Retinal pigment epithelial cell (primary cell): ENCODE measurements at regions not wholly inside any gene's neighbourhood (a gene's known extent, or its start where the extent isn't known, plus 50 kb on each side); places are given as distances from the start of the nearest gene placed in this dataset.

Experiments used
- DNase-seq: peaks from one replicate; pipeline ENCODE4 v3.0.0-alpha.2; 2010; ENCODE audit warnings: low read depth
- H3K4me3 ChIP-seq: 2 replicates; pipeline ENCODE4 v1.5.1; 2011; ENCODE audit warnings: mild to moderate bottlenecking, low read length, control low read depth, moderate library complexity
- CTCF ChIP-seq: conservative IDR thresholded peaks from 2 replicates; pipeline ENCODE4 v1.5.1; 2011; ENCODE audit warnings: low read depth, low read length, control low read depth, inconsistent platforms

- TF ChIP-seq CTCF: no peak
- no peak for DNase-seq
- no peak overlapping the region for H3K4me3 ChIP-seq
Measured at GRCh38 chr7:21108182-21108581, 319.7 kb upstream of the SP4 start.

GRCh38 chr7:21113609-21114415 is 314.1 kb upstream of the SP4 start:
- no peak for DNase-seq
- no peak overlapping the region for H3K4me3 ChIP-seq
- no peak for TF ChIP-seq CTCF

DNA sequence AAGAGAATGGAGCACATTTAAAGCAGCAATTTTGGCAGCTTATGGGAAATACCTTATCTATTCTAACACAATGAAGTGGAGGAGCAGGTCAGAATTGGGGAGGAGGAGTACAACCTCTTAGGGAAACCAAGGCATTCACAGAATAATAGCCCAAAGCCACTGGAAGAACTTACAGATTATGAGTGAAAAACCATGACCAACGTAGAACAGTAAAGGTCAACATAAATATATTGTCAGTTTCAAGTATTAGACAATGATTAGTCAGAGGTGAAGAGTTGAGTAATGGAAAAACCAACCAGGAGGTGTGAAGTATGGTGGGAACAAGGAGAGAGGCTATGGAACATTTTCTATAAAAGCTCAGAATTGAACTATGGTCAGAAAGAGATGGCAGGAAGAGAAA is 304.3 kb upstream of the SP4 start:
- no peak overlapping the region for H3K4me3 ChIP-seq
- no peak for TF ChIP-seq CTCF
- DNase-seq: no peak

- no peak overlapping the region for H3K4me3 ChIP-seq
- no peak for DNase-seq
- TF ChIP-seq CTCF: no peak
Measured at GRCh38 chr7:21125297-21125696, 302.6 kb upstream of the SP4 start.

- DNase-seq: no peak
- TF ChIP-seq CTCF: no peak
Measured at GRCh38 chr7:21128062-21128817, 299.6 kb upstream of the SP4 start.

GRCh38 chr7:21131897-21132296 is 296.0 kb upstream of the SP4 start:
- no peak for DNase-seq
- TF ChIP-seq CTCF: no peak
- no peak overlapping the region for H3K4me3 ChIP-seq

More at GRCh38 chr7:21128062-21128817, 299.6 kb upstream of the SP4 start:
- H3K4me3 ChIP-seq: no peak overlapping the region
